Fibroblast of lung (primary cell): ENCODE measurements at regions not wholly inside any gene's neighbourhood (a gene's known extent, or its start where the extent isn't known, plus 50 kb on each side); places are given as distances from the start of the nearest gene placed in this dataset.

ENCODE experiments used
- DNase-seq, 2 donors: peaks; one replicate each; pipeline versions ENCODE4 v3.0.0 to v3.0.0-alpha.2; 2010; ENCODE audit warnings: low read depth in 2 of 2
- H2AFZ ChIP-seq: 2 replicates; pipeline ENCODE4 v1.5.1; 2012; ENCODE audit warnings: low read length, control low read depth, inconsistent platforms
- H3K27ac ChIP-seq: 2 replicates; pipeline ENCODE4 v1.5.1; 2011; ENCODE audit warnings: low read length, control low read depth; ENCODE audit not compliant: insufficient read depth
- H3K27me3 ChIP-seq: 2 replicates; pipeline ENCODE4 v1.5.1; 2011; ENCODE audit warnings: mild to moderate bottlenecking, low read length; ENCODE audit not compliant: control insufficient read depth, insufficient read depth
- H3K36me3 ChIP-seq: 2 replicates; pipeline ENCODE4 v1.5.1; 2011; ENCODE audit warnings: low read length; ENCODE audit not compliant: control insufficient read depth, insufficient read depth
- H3K4me1 ChIP-seq: 2 replicates; pipeline ENCODE4 v1.5.1; 2011; ENCODE audit warnings: low read length; ENCODE audit not compliant: control insufficient read depth, insufficient read depth; ENCODE audit errors: extremely low read depth
- H3K4me2 ChIP-seq: 2 replicates; pipeline ENCODE4 v1.5.1; 2011; ENCODE audit warnings: low read length, control low read depth; ENCODE audit not compliant: insufficient read depth; ENCODE audit errors: extremely low read depth
- H3K4me3 ChIP-seq, 4 experiments: fragments of 200-600 bp in 1 of 4; sonication (generic) in 1 of 4; replicated peaks in 1 of 4; 2 replicates each; pipeline ENCODE4 v1.5.1; 2011 to 2016; ENCODE audit warnings: low read length in 4 of 4, low read depth in 3 of 4, mild to moderate bottlenecking in 3 of 4, control low read depth in 2 of 4, inconsistent platforms in 1 of 4, mixed read lengths in 1 of 4; ENCODE audit not compliant: insufficient read depth in 1 of 4; ENCODE audit errors: control extremely low read depth in 1 of 4
- H3K79me2 ChIP-seq: 2 replicates; pipeline ENCODE4 v1.5.1; 2012; ENCODE audit warnings: mild to moderate bottlenecking, low read length, inconsistent platforms; ENCODE audit not compliant: control insufficient read depth, insufficient read depth
- H3K9ac ChIP-seq: 2 replicates; pipeline ENCODE4 v1.5.1; 2011; ENCODE audit warnings: mild to moderate bottlenecking, low read length, control low read depth; ENCODE audit not compliant: insufficient read depth
- H3K9me3 ChIP-seq: 2 replicates; pipeline ENCODE4 v1.5.1; 2012; ENCODE audit warnings: low read depth, low read length; ENCODE audit not compliant: control insufficient read depth, insufficient read depth
- H4K20me1 ChIP-seq: 2 replicates; pipeline ENCODE4 v1.5.1; 2011; ENCODE audit warnings: low read length; ENCODE audit not compliant: control insufficient read depth, insufficient read depth; ENCODE audit errors: extremely low read depth
- EZH2 ChIP-seq: IDR thresholded peaks from 2 replicates; pipeline ENCODE4 v1.5.1; 2012; ENCODE audit warnings: low read length, control low read depth, mild to moderate bottlenecking; ENCODE audit errors: missing control alignments
- TF ChIP-seq, protein P1 (sequence below), 2 donors: IDR thresholded peaks in 1 of 2; conservative IDR thresholded peaks in 1 of 2; 1 replicate in 1 of 2; 2 replicates in 1 of 2; pipeline ENCODE4 v1.5.1; 2011 to 2012; ENCODE audit warnings: low read length in 2 of 2, control low read depth in 1 of 2, inconsistent platforms in 1 of 2, low read depth in 1 of 2, mild to moderate bottlenecking in 1 of 2

DNA sequence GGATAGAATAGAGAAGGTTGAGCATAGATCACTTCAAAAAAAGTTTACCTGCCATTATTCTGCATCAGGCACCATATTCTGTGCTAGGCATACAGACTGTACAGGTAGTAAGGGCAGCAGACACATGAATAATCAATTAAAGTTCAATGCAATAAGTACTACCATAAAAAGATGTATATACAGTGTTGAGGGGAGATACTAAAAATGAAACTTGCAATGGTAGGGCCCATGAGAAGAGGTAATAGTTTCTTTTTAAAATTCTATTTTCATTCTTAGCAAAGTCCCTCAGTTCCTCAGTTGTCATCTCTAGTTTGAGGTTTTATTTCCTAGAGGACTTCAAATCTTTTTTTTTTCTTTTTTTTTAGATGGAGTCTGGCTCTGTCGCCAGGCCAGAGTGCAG is 819.9 kb downstream of the FAM181B start:
- Histone ChIP-seq H3K9ac (no peak overlapping the region), H3K27ac (no peak overlapping the region), H3K9me3 (no peaks in the 10 kb centered on the region), H3K36me3 (no peaks in the 10 kb centered on the region), H3K4me1 (no peaks in the 10 kb centered on the region), H3K79me2 (no peaks in the 10 kb centered on the region), H3K4me3 (no peak overlapping the region), H4K20me1 (no peaks in the 10 kb centered on the region), H2AFZ (no peak overlapping the region), H3K4me2 (no peak overlapping the region), H3K27me3 (no peaks in the 10 kb centered on the region)
- no peak for TF ChIP-seq EZH2
- TF ChIP-seq, protein P1, sequence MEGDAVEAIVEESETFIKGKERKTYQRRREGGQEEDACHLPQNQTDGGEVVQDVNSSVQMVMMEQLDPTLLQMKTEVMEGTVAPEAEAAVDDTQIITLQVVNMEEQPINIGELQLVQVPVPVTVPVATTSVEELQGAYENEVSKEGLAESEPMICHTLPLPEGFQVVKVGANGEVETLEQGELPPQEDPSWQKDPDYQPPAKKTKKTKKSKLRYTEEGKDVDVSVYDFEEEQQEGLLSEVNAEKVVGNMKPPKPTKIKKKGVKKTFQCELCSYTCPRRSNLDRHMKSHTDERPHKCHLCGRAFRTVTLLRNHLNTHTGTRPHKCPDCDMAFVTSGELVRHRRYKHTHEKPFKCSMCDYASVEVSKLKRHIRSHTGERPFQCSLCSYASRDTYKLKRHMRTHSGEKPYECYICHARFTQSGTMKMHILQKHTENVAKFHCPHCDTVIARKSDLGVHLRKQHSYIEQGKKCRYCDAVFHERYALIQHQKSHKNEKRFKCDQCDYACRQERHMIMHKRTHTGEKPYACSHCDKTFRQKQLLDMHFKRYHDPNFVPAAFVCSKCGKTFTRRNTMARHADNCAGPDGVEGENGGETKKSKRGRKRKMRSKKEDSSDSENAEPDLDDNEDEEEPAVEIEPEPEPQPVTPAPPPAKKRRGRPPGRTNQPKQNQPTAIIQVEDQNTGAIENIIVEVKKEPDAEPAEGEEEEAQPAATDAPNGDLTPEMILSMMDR (conservative IDR thresholded peaks at IDR 0.05 in 1 of 2, IDR thresholded peaks at IDR 0.05 in 1 of 2; ENCODE audit: low read depth in 1 of 2, low read length in 2 of 2) = no peak
- no peak for DNase-seq

GRCh38 chr11:81907996-81908395 is 825.7 kb downstream of the FAM181B start:
- no peak overlapping the region for H3K27ac ChIP-seq
- H2AFZ ChIP-seq = no peak overlapping the region
- H3K36me3 ChIP-seq = no peaks in the 10 kb centered on the region
- H3K4me3 ChIP-seq = no peak overlapping the region
- H3K79me2 ChIP-seq = no peaks in the 10 kb centered on the region
- H4K20me1 ChIP-seq = no peaks in the 10 kb centered on the region
- no peak overlapping the region for H3K9ac ChIP-seq
- TF ChIP-seq EZH2 = no peak
- TF ChIP-seq, protein P1 (conservative IDR thresholded peaks at IDR 0.05 in 1 of 2, IDR thresholded peaks at IDR 0.05 in 1 of 2; ENCODE audit: low read depth in 1 of 2, low read length in 2 of 2) = no peak
- DNase-seq = peak in 1 of 2 donors; percentile 30
- H3K9me3 ChIP-seq = no peaks in the 10 kb centered on the region
- no peak overlapping the region for H3K4me2 ChIP-seq
- H3K4me1 ChIP-seq = no peaks in the 10 kb centered on the region
- H3K27me3 ChIP-seq = no peaks in the 10 kb centered on the region

DNA sequence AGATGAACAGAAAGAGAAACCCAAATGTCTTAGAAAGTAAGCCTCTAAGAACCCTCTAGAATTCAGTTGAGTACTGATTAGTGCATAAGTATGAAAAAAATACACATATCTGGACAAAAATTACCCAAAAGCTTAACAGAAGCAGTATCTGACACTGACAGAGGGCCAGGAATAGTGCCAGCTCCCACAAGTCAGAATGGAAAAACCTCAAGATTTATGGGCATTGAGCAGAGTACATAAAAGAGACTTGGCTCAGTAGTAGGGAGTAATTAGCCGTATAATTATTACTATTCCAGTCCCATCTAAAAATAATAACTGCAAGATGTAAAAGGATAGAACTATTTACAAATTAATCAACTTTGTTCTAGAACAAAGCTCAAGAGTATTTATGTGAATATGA is 834.5 kb downstream of the FAM181B start:
- DNase-seq = peak in 1 of 2 donors; percentile 4
- no peak for TF ChIP-seq EZH2
- TF ChIP-seq, protein P1 (conservative IDR thresholded peaks at IDR 0.05 in 1 of 2, IDR thresholded peaks at IDR 0.05 in 1 of 2; ENCODE audit: low read depth in 1 of 2, low read length in 2 of 2) = no peak
- Histone ChIP-seq H3K27me3 (no peaks in the 10 kb centered on the region), H2AFZ (no peak overlapping the region), H4K20me1 (no peaks in the 10 kb centered on the region), H3K9me3 (no peaks in the 10 kb centered on the region), H3K36me3 (no peaks in the 10 kb centered on the region), H3K4me2 (no peak overlapping the region), H3K4me3 (no peak overlapping the region), H3K9ac (no peak overlapping the region), H3K4me1 (no peaks in the 10 kb centered on the region), H3K79me2 (no peaks in the 10 kb centered on the region), H3K27ac (no peak overlapping the region)
